ENCODE measurements at regions not wholly inside any gene's neighbourhood (a gene's known extent, or its start where the extent isn't known, plus 50 kb on each side); places are given as distances from the start of the nearest gene placed in this dataset.

DNA sequence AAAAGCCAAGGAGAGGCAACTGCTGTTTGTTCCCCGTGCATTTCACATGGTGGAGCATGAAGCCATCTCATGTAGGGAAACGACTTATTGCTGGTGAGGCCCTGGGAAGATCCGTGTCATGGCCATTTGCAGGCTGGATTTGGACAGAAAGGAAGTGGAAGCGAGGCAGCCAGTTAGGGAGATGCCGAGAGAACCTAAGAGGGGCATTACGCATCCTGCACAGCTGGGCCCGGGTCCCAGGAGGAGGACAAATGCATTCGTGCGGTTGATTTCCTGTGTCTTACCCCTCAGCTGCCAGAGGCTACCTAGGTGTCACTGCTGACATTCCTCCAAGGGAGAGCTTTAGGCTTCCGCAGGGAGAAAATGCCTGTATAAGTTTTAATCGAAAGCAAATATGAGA is 316.2 kb upstream of the CDYL start:
- no peak for TF ChIP-seq ZBTB7A (IDR thresholded peaks at IDR 0.05; ENCODE audit: low read depth)
- TF ChIP-seq RAD21 (IDR thresholded peaks at IDR 0.05; ENCODE audit: low read depth): no peak
- TF ChIP-seq, protein P1, sequence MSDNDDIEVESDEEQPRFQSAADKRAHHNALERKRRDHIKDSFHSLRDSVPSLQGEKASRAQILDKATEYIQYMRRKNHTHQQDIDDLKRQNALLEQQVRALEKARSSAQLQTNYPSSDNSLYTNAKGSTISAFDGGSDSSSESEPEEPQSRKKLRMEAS (IDR thresholded peaks at IDR 0.05): no peak
- TF ChIP-seq YY1 (IDR thresholded peaks at IDR 0.05; ENCODE audit: low read depth): no peak
- TF ChIP-seq REST (IDR thresholded peaks at IDR 0.05; ENCODE audit: low read depth): no peak
